Chondrocyte (in vitro differentiated cells): ENCODE measurements at regions not wholly inside any gene's neighbourhood (a gene's known extent, or its start where the extent isn't known, plus 50 kb on each side); places are given as distances from the start of the nearest gene placed in this dataset.
A peak's percentile ranks its signal among the peaks of the same experiment; 100 is the strongest.

ENCODE experiments used
- DNase-seq: peaks from one replicate; pipeline ENCODE4 v3.0.0; 2021; ENCODE audit warnings: mixed read lengths, low spot score
- H3K27ac Mint-ChIP-seq: one replicate; pipeline ENCODE4 v1.8.0; 2021; ENCODE audit warnings: mild to moderate bottlenecking, moderate library complexity, mixed read lengths; ENCODE audit not compliant: unreplicated experiment
- H3K27me3 Mint-ChIP-seq: 2 replicates; pipeline ENCODE4 v1.8.0; 2021; ENCODE audit warnings: low read depth, mixed read lengths
- H3K36me3 Mint-ChIP-seq: 2 replicates; pipeline ENCODE4 v1.8.0; 2021; ENCODE audit warnings: low read depth, mixed read lengths
- H3K4me1 Mint-ChIP-seq: 2 replicates; pipeline ENCODE4 v1.8.0; 2021; ENCODE audit warnings: low read depth, mild to moderate bottlenecking, mixed read lengths
- H3K4me3 Mint-ChIP-seq: one replicate; pipeline ENCODE4 v1.8.0; 2021; ENCODE audit warnings: mild to moderate bottlenecking, moderate library complexity, mixed read lengths; ENCODE audit not compliant: unreplicated experiment
- H3K9me3 Mint-ChIP-seq: 2 replicates; pipeline ENCODE4 v1.8.0; 2021; ENCODE audit warnings: low read depth, mixed read lengths
- CTCF ChIP-seq: fragments of 200-600 bp; sonication (generic); IDR thresholded peaks from 2 replicates; pipeline ENCODE4 v1.5.0; 2021; ENCODE audit warnings: antibody characterized with exemption, mild to moderate bottlenecking, moderate library complexity
- microRNA-seq: library from miRNA; unstranded; fragments of <30 nt; microRNA quantifications from one replicate; pipeline ENCODE4 v1.2.0, GENCODE V29; 2020; ENCODE audit warnings: borderline number of aligned reads

DNA sequence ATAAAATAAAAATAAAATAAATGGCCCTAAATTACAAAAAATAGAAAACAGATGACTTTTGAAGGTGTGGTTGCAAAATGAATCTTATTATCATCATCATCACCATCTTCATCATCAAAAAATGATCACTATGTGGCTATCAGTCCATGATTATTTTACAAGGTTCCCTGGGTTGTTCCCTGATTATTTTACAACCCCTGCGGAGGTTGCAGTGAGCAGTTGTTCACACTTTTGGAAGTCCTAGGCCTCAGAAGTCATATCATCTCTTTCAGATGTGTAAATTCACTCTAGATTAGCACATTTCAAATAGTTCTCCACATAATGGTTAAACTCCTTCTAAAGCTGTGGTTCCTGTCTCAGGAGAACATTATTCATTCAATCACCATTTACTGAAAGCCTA is 57.4 kb upstream of the NR5A2 start:
- no peak for DNase-seq
- H3K9me3 Mint-ChIP-seq: no peaks in the 10 kb centered on the region
- H3K4me3 Mint-ChIP-seq: no peak overlapping the region
- H3K27ac Mint-ChIP-seq: no peak overlapping the region
- H3K27me3 Mint-ChIP-seq: peaks cover 20% of the 10 kb centered on the region
- TF ChIP-seq CTCF: no peak
- no peaks in the 10 kb centered on the region for H3K4me1 Mint-ChIP-seq
- no peaks in the 10 kb centered on the region for H3K36me3 Mint-ChIP-seq

DNA sequence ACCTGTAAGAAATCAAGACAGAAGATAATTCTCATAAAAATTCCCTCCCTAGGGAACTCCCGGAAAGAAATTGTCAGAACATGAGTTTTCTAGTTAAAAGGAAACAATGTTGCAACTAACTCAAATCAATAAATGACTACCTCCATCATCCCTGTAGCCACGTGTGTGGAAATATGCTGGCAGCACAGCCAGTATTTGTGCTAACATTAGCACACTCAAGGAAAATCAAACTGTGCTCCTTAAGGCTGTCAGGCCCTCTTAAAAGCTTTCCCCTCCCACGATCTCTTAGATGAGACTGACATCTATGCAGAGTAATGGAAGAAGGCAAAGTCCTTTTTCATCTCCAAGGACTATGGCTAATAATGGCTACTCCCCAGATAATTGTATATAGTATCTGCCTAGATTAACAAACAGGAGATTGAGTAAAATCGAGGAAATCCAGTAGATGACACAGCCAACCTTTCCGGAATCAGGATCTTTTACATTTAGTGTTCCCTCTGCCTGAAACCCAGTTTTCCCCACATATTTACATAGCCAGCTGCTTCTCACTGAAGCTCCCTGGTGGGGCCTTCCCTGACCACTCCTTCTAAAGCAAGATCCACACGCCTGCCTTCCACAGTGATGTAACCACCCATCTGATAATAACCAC is 50.9 kb upstream of the NR5A2 start:
- no peaks in the 10 kb centered on the region for H3K4me1 Mint-ChIP-seq
- H3K36me3 Mint-ChIP-seq: no peaks in the 10 kb centered on the region
- H3K27me3 Mint-ChIP-seq: peaks cover 26% of the 10 kb centered on the region
- H3K4me3 Mint-ChIP-seq: no peak overlapping the region
- TF ChIP-seq CTCF: no peak
- no peak overlapping the region for H3K27ac Mint-ChIP-seq
- no peaks in the 10 kb centered on the region for H3K9me3 Mint-ChIP-seq
- DNase-seq: no peak

Small RNAs in the stretch of these regions (microRNA-seq; reads per million reads assigned to microRNA genes)
- 5,626 reads per million, percentile 91 among the genes with 10 or more reads in this experiment for gene MIR181A1
- gene MIR181B1: 55.9 reads per million, percentile 52 among the genes with 10 or more reads in this experiment
